OCI-LY3 (cell line): ENCODE measurements at regions not wholly inside any gene's neighbourhood (a gene's known extent, or its start where the extent isn't known, plus 50 kb on each side); places are given as distances from the start of the nearest gene placed in this dataset.

Experiments
- H2AFZ ChIP-seq: fragments of 200-600, 300-600 bp; shearing (Covaris generic); 2 replicates; pipeline ENCODE4 v1.6.0; 2014; ENCODE audit warnings: antibody characterized with exemption, low read depth, low read length
- H3K27ac ChIP-seq: fragments of 200-600, 300-600 bp; sonication (generic); 2 replicates; pipeline ENCODE4 v1.5.1; 2014; ENCODE audit warnings: mild to moderate bottlenecking, low read length, moderate library complexity, mixed read lengths
- H3K27me3 ChIP-seq: fragments of 200-600, 300-600 bp; sonication (generic); 2 replicates; pipeline ENCODE4 v1.6.1; 2014; ENCODE audit warnings: low read depth, low read length, mixed read lengths
- H3K36me3 ChIP-seq: fragments of 200-600, 300-600 bp; sonication (generic); replicated peaks from 2 replicates; pipeline ENCODE3; 2014; ENCODE audit warnings: low read depth, low read length, mixed read lengths
- H3K4me1 ChIP-seq: fragments of 300-600, 200-600 bp; sonication (generic); 2 replicates; pipeline ENCODE4 v1.6.1; 2014; ENCODE audit warnings: low read length, mixed read lengths
- H3K4me2 ChIP-seq: fragments of 200-600, 300-600 bp; sonication (generic); 2 replicates; pipeline ENCODE4 v1.6.1; 2014; ENCODE audit warnings: low read length, mixed read lengths
- H3K4me3 ChIP-seq: fragments of 300-600, 200-600 bp; sonication (generic); 2 replicates; pipeline ENCODE4 v1.5.1; 2014; ENCODE audit warnings: antibody characterized with exemption, mild to moderate bottlenecking, low read length, moderate library complexity
- H3K79me2 ChIP-seq: fragments of 300-600, 200-600 bp; shearing (Covaris generic); 2 replicates; pipeline ENCODE4 v1.6.1; 2014; ENCODE audit warnings: mild to moderate bottlenecking, low read length, mixed read lengths
- H3K9ac ChIP-seq: fragments of 300-600, 200-600 bp; shearing (Covaris generic); 2 replicates; pipeline ENCODE4 v1.6.0; 2014; ENCODE audit warnings: mild to moderate bottlenecking, low read length, moderate library complexity
- H3K9me3 ChIP-seq: fragments of 200-600, 300-600 bp; shearing (Covaris generic); 2 replicates; pipeline ENCODE4 v1.6.1; 2014; ENCODE audit warnings: low read length, mixed read lengths; ENCODE audit not compliant: insufficient read depth
- H4K20me1 ChIP-seq: fragments of 200-600, 300-600 bp; sonication (generic); 2 replicates; pipeline ENCODE4 v1.6.1; 2016; ENCODE audit warnings: low read length, mixed read lengths; ENCODE audit not compliant: insufficient read depth
- CTCF ChIP-seq: fragments of 200-600, 300-600 bp; sonication (generic); IDR thresholded peaks from 2 replicates; pipeline ENCODE4 v1.5.1; 2014; ENCODE audit warnings: antibody characterized with exemption, low read length, low read depth
- EZH2phosphoT487 ChIP-seq: fragments of 200-600 bp; shearing (Covaris generic); IDR thresholded peaks from 2 replicates; pipeline ENCODE4 v1.6.1; 2018; ENCODE audit warnings: antibody characterized with exemption, mixed run types, low read depth

GRCh38 chr4:66544281-66544680 lies 874.0 kb upstream of the EPHA5 start:
- no peaks in the 10 kb centered on the region for H3K79me2 ChIP-seq
- TF ChIP-seq EZH2phosphoT487, result no peak
- no peak for TF ChIP-seq CTCF
- H4K20me1 ChIP-seq, result no peaks in the 10 kb centered on the region

DNA sequence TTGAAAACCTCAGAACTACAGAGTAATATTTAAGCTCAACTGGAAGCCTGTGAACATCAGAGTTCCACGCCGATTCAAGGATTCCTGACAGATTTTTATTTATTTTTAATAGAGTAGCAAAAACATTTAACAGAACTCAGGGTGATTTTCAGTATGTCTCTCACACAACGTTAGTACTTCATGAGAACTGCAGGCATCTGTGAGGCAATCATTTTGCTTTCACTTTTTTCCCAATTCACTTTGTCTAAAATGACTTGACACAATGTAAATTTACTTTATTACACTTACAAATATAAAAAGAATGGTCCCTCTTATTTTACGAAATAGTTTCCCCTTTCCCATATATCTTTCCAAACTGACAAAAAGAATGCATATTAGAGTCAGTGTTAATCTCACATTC lies 869.5 kb upstream of the EPHA5 start:
- no peak overlapping the region for H3K27ac ChIP-seq
- no peak overlapping the region for H3K4me2 ChIP-seq

More at GRCh38 chr4:66544281-66544680, 874.0 kb upstream of the EPHA5 start:
- Histone ChIP-seq H3K9me3 (no peaks in the 10 kb centered on the region), H3K4me2 (no peak overlapping the region), H2AFZ (no peak overlapping the region), H3K27ac (no peak overlapping the region), H3K9ac (no peak overlapping the region), H3K36me3 (no peaks in the 10 kb centered on the region), H3K4me1 (no peaks in the 10 kb centered on the region), H3K27me3 (no peaks in the 10 kb centered on the region), H3K4me3 (no peak overlapping the region)

DNA sequence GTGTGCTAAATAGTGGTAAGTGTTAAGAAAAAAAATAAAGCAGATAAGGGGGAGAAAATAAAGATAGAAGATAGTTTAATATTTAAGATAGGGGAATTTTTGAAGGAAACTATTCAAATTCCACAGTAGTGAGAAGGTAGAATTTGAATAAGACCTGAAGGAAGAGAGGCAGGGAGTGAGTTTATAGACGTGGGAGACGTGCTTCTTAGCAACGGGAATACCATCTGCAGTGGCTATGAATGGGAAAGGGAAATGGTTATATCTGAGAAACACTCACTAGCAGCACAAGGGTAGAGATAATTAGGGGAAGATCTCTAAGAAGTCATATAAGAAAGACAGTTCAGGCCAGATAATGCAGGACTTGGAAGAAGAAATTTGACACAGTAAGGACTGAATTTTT lies 854.5 kb upstream of the EPHA5 start:
- H3K4me3 ChIP-seq, result no peak overlapping the region
- peaks cover 18% of the 10 kb centered on the region for H3K4me1 ChIP-seq
- H3K4me2 ChIP-seq, result no peak overlapping the region
- no peak overlapping the region for H3K27ac ChIP-seq
- H3K36me3 ChIP-seq, result no peaks in the 10 kb centered on the region
- H3K27me3 ChIP-seq, result no peaks in the 10 kb centered on the region
- no peaks in the 10 kb centered on the region for H4K20me1 ChIP-seq
- H2AFZ ChIP-seq, result no peak overlapping the region
- TF ChIP-seq CTCF (no peak), EZH2phosphoT487 (no peak)
- no peaks in the 10 kb centered on the region for H3K9me3 ChIP-seq
- H3K79me2 ChIP-seq, result no peaks in the 10 kb centered on the region
- H3K9ac ChIP-seq, result no peak overlapping the region

More for the DNA sequence above, 869.5 kb upstream of the EPHA5 start:
- Histone ChIP-seq H3K9me3 (no peaks in the 10 kb centered on the region), H3K4me3 (no peak overlapping the region), H3K9ac (no peak overlapping the region), H3K27me3 (no peaks in the 10 kb centered on the region), H3K36me3 (no peaks in the 10 kb centered on the region), H2AFZ (0 out of 2 replicates have a peak overlapping the region, but pooled peaks have one; percentile 7), H4K20me1 (no peaks in the 10 kb centered on the region), H3K4me1 (no peaks in the 10 kb centered on the region), H3K79me2 (no peaks in the 10 kb centered on the region)
- no peak for TF ChIP-seq EZH2phosphoT487
- no peak for TF ChIP-seq CTCF

GRCh38 chr4:66522244-66522643 lies 852.0 kb upstream of the EPHA5 start:
- H2AFZ ChIP-seq, result no peak overlapping the region
- no peak overlapping the region for H3K9ac ChIP-seq
- no peak for TF ChIP-seq EZH2phosphoT487
- TF ChIP-seq CTCF, result no peak

More at GRCh38 chr4:66522244-66522643, 852.0 kb upstream of the EPHA5 start:
- Histone ChIP-seq H4K20me1 (no peaks in the 10 kb centered on the region), H3K9me3 (no peaks in the 10 kb centered on the region), H3K4me3 (no peak overlapping the region), H3K27ac (no peak overlapping the region), H3K36me3 (no peaks in the 10 kb centered on the region), H3K4me2 (no peak overlapping the region), H3K79me2 (no peaks in the 10 kb centered on the region), H3K27me3 (no peaks in the 10 kb centered on the region), H3K4me1 (peaks cover 18% of the 10 kb centered on the region)
